ENCODE measurements at regions not wholly inside any gene's neighbourhood (a gene's known extent, or its start where the extent isn't known, plus 50 kb on each side); places are given as distances from the start of the nearest gene placed in this dataset.

- H3K9me3 ChIP-seq: no peaks in the 10 kb centered on the region
- peaks cover 0 to 7% (median 0%) of the 10 kb centered on the region in 4 donors for H3K4me1 ChIP-seq
- DNase-seq: no peak
- no peak overlapping the region for H3K4me3 ChIP-seq
- no peaks in the 10 kb centered on the region for H3K27me3 ChIP-seq
- H3K27ac ChIP-seq: no peak overlapping the region
- no peaks in the 10 kb centered on the region for H3K36me3 ChIP-seq
- TF ChIP-seq POLR2A (IDR thresholded peaks at IDR 0.05) (no peak), CTCF (IDR thresholded peaks at IDR 0.05) (no peak)
Measured at GRCh38 chr2:59583173-59583765, 970.2 kb downstream of the BCL11A start.

GRCh38 chr2:59578349-59578748, 975.1 kb downstream of the BCL11A start:
- H3K4me1 ChIP-seq: no peaks in the 10 kb centered on the region
- no peaks in the 10 kb centered on the region for H3K9me3 ChIP-seq
- H3K4me3 ChIP-seq: no peak overlapping the region
- no peaks in the 10 kb centered on the region for H3K36me3 ChIP-seq
- H3K27me3 ChIP-seq: no peaks in the 10 kb centered on the region
- H3K27ac ChIP-seq: no peak overlapping the region
- TF ChIP-seq CTCF (IDR thresholded peaks at IDR 0.05) (no peak), POLR2A (IDR thresholded peaks at IDR 0.05) (no peak)
- no peak for DNase-seq

- Histone ChIP-seq H3K36me3 (no peaks in the 10 kb centered on the region), H3K4me1 (no peaks in the 10 kb centered on the region), H3K9me3 (no peaks in the 10 kb centered on the region), H3K27ac (no peak overlapping the region), H3K4me3 (no peak overlapping the region), H3K27me3 (no peaks in the 10 kb centered on the region)
- DNase-seq: no peak
- no peak for TF ChIP-seq POLR2A (IDR thresholded peaks at IDR 0.05)
- TF ChIP-seq CTCF (IDR thresholded peaks at IDR 0.05): no peak
Measured at GRCh38 chr2:59575191-59575590, 978.3 kb downstream of the BCL11A start.

GRCh38 chr2:59572227-59572626, 981.2 kb downstream of the BCL11A start:
- Histone ChIP-seq H3K4me3 (no peak overlapping the region), H3K27ac (no peak overlapping the region), H3K27me3 (no peaks in the 10 kb centered on the region), H3K4me1 (no peaks in the 10 kb centered on the region), H3K9me3 (no peaks in the 10 kb centered on the region), H3K36me3 (no peaks in the 10 kb centered on the region)
- DNase-seq: no peak
- TF ChIP-seq POLR2A (IDR thresholded peaks at IDR 0.05) (no peak), CTCF (IDR thresholded peaks at IDR 0.05) (no peak)

GRCh38 chr2:59570818-59571217, 982.6 kb downstream of the BCL11A start:
- TF ChIP-seq POLR2A (IDR thresholded peaks at IDR 0.05): no peak
- no peak for TF ChIP-seq CTCF (IDR thresholded peaks at IDR 0.05)
- H3K4me1 ChIP-seq: no peaks in the 10 kb centered on the region
- H3K9me3 ChIP-seq: no peaks in the 10 kb centered on the region
- no peaks in the 10 kb centered on the region for H3K36me3 ChIP-seq
- no peak for DNase-seq
- H3K27ac ChIP-seq: no peak overlapping the region
- H3K27me3 ChIP-seq: no peaks in the 10 kb centered on the region
- H3K4me3 ChIP-seq: no peak overlapping the region

GRCh38 chr2:59569124-59569523, 984.3 kb downstream of the BCL11A start:
- no peaks in the 10 kb centered on the region for H3K4me1 ChIP-seq
- H3K27ac ChIP-seq: no peak overlapping the region
- no peaks in the 10 kb centered on the region for H3K36me3 ChIP-seq
- H3K9me3 ChIP-seq: no peaks in the 10 kb centered on the region
- no peaks in the 10 kb centered on the region for H3K27me3 ChIP-seq
- TF ChIP-seq POLR2A (IDR thresholded peaks at IDR 0.05): no peak
- TF ChIP-seq CTCF (IDR thresholded peaks at IDR 0.05): no peak
- no peak for DNase-seq
- no peak overlapping the region for H3K4me3 ChIP-seq

Data from Peyer's patch (tissue), 4 donors.